PC-9 (cell line): ENCODE measurements at regions not wholly inside any gene's neighbourhood (a gene's known extent, or its start where the extent isn't known, plus 50 kb on each side); places are given as distances from the start of the nearest gene placed in this dataset.

ENCODE experiments used
- EZH2 ChIP-seq: fragments of 200-600 bp; sonication (generic); IDR thresholded peaks from 2 replicates; pipeline ENCODE4 v1.8.0; 2017; ENCODE audit warnings: antibody characterized with exemption, low read depth
- TF ChIP-seq, protein P1 (sequence below): fragments of 200-600 bp; sonication (generic); conservative IDR thresholded peaks from 2 replicates; pipeline ENCODE4 v1.6.1; 2017; ENCODE audit warnings: mixed run types, antibody characterized with exemption, mild to moderate bottlenecking, moderate library complexity

DNA sequence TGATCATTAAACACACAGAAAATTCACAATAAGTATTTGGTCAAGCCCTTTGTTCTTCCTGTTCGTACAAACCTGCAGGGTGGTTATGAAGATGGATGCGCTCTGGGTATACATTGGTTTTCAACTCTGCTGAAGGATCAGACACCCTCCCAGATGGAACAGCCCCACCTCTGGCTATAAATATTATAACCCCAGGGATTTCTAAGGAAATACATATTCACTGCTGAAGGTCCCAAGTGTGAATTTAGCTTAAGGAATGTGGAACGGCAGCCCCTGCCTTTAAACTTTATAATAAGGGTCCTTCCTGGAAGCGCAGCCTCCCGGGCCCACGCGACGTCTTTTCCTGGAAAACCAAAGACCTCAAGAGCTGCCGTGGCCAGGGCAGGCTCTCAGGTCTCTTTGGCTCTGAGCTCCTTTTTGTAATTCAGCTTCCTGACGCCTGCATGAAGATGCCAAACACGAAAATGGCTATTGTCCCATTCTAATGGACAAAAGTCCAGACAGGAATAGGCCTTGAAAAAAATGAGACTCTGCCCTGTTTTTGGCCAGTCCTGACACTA, 172.4 kb upstream of the SSTR4 start:
- TF ChIP-seq, protein P1, sequence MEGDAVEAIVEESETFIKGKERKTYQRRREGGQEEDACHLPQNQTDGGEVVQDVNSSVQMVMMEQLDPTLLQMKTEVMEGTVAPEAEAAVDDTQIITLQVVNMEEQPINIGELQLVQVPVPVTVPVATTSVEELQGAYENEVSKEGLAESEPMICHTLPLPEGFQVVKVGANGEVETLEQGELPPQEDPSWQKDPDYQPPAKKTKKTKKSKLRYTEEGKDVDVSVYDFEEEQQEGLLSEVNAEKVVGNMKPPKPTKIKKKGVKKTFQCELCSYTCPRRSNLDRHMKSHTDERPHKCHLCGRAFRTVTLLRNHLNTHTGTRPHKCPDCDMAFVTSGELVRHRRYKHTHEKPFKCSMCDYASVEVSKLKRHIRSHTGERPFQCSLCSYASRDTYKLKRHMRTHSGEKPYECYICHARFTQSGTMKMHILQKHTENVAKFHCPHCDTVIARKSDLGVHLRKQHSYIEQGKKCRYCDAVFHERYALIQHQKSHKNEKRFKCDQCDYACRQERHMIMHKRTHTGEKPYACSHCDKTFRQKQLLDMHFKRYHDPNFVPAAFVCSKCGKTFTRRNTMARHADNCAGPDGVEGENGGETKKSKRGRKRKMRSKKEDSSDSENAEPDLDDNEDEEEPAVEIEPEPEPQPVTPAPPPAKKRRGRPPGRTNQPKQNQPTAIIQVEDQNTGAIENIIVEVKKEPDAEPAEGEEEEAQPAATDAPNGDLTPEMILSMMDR = peak; percentile 30; the same call in 1 of the 2 replicates
- no peak for TF ChIP-seq EZH2
